ENCODE measurements at regions not wholly inside any gene's neighbourhood (a gene's known extent, or its start where the extent isn't known, plus 50 kb on each side); places are given as distances from the start of the nearest gene placed in this dataset.
"Not testable (repeated sequence)": the region's sequence is repeated elsewhere in the genome, so short reads cannot be mapped to it uniquely, and the experiment has no call there.

- no peak for DNase-seq (ENCODE audit: low read depth)
Measured at GRCh38 chr2:128613876-128614275, 295.2 kb upstream of the HS6ST1 start.

GRCh38 chr2:128614907-128615306, 296.2 kb upstream of the HS6ST1 start:
- not testable (repeated sequence) for DNase-seq (ENCODE audit: low read depth)

GRCh38 chr2:128615571-128615970, 296.9 kb upstream of the HS6ST1 start:
- no peak for DNase-seq (ENCODE audit: low read depth)

- no peak for DNase-seq (ENCODE audit: low read depth)
Measured at GRCh38 chr2:128617029-128617590, 298.4 kb upstream of the HS6ST1 start.

GRCh38 chr2:128617661-128618060, 299.0 kb upstream of the HS6ST1 start:
- no peak for DNase-seq (ENCODE audit: low read depth)

GRCh38 chr2:128618642-128619041, 300.0 kb upstream of the HS6ST1 start:
- no peak for DNase-seq (ENCODE audit: low read depth)

GRCh38 chr2:128619471-128620325, 301.0 kb upstream of the HS6ST1 start:
- no peak for DNase-seq (ENCODE audit: low read depth)

- no peak for DNase-seq (ENCODE audit: low read depth)
Measured at GRCh38 chr2:128621074-128621473, 302.4 kb upstream of the HS6ST1 start.

- no peak for DNase-seq (ENCODE audit: low read depth)
Measured at GRCh38 chr2:128622371-128622770, 303.7 kb upstream of the HS6ST1 start.

- no peak for DNase-seq (ENCODE audit: low read depth)
Measured at GRCh38 chr2:128622955-128623620, 304.4 kb upstream of the HS6ST1 start.

- no peak for DNase-seq (ENCODE audit: low read depth)
Measured at GRCh38 chr2:128623776-128624761, 305.4 kb upstream of the HS6ST1 start.

GRCh38 chr2:128624956-128625355, 306.3 kb upstream of the HS6ST1 start:
- no peak for DNase-seq (ENCODE audit: low read depth)

GRCh38 chr2:128625421-128625820, 306.8 kb upstream of the HS6ST1 start:
- DNase-seq (ENCODE audit: low read depth), result no peak

- DNase-seq (ENCODE audit: low read depth), result no peak
Measured at GRCh38 chr2:128625963-128626759, 307.5 kb upstream of the HS6ST1 start.

GRCh38 chr2:128626760-128627511, 308.3 kb upstream of the HS6ST1 start:
- no peak for DNase-seq (ENCODE audit: low read depth)

- no peak for DNase-seq (ENCODE audit: low read depth)
Measured at GRCh38 chr2:128628206-128628605, 309.5 kb upstream of the HS6ST1 start.

- DNase-seq (ENCODE audit: low read depth), result no peak
Measured at GRCh38 chr2:128628996-128629395, 310.3 kb upstream of the HS6ST1 start.

- DNase-seq (ENCODE audit: low read depth), result no peak
Measured at GRCh38 chr2:128630974-128631697, 312.5 kb upstream of the HS6ST1 start.

GRCh38 chr2:128631698-128632500, 313.2 kb upstream of the HS6ST1 start:
- DNase-seq (ENCODE audit: low read depth), result no peak
